ENCODE measurements at regions not wholly inside any gene's neighbourhood (a gene's known extent, or its start where the extent isn't known, plus 50 kb on each side); places are given as distances from the start of the nearest gene placed in this dataset.

GRCh38 chr12:61750604-61751003, 509.6 kb upstream of the USP15 start:
- peak; percentile 52 for DNase-seq
- no peaks in the 10 kb centered on the region for H3K4me1 ChIP-seq (ENCODE audit: control insufficient read depth, insufficient read depth, low read length)

DNA sequence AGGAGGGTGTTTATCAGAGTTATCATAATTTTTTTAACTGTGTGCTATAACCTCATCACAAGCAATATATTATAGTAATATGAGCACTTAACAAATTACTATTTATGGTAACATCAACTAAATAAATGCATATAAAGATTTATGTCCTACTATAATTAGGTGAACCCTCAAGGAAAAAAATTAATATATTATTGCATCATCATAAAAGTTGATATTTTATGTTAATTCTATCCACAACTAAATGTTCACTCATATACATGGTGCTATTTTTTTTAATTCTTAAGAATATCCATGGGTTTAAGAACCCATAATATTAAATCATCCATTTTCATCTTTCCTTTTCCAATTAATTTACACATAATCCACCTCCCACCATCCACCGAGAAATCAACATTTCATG, 506.0 kb upstream of the USP15 start:
- H3K9me3 ChIP-seq (replicated peaks; ENCODE audit: control insufficient read depth, low read depth, low read length): no peaks in the 10 kb centered on the region
- WGBS (ENCODE audit: insufficient coverage): no CpG with 5 or more reads among the region's 1 CpG
- no peaks in the 10 kb centered on the region for H3K36me3 ChIP-seq (ENCODE audit: control insufficient read depth, insufficient read depth, low read length)
- DNase-seq: no peak
- no peak overlapping the region for H3K27ac ChIP-seq (ENCODE audit: low read length)
- no peaks in the 10 kb centered on the region for H3K27me3 ChIP-seq (ENCODE audit: control insufficient read depth, insufficient read depth, low read length)
- no peaks in the 10 kb centered on the region for H3K4me1 ChIP-seq (ENCODE audit: control insufficient read depth, insufficient read depth, low read length)
- H3K4me3 ChIP-seq (ENCODE audit: low read length): no peak overlapping the region

More at GRCh38 chr12:61750604-61751003, 509.6 kb upstream of the USP15 start:
- 50% methylated on average over 1 of the region's 1 CpG for WGBS (ENCODE audit: insufficient coverage)
- no peak overlapping the region for H3K4me3 ChIP-seq (ENCODE audit: low read length)
- H3K27ac ChIP-seq (ENCODE audit: low read length): no peak overlapping the region
- H3K9me3 ChIP-seq (replicated peaks; ENCODE audit: control insufficient read depth, low read depth, low read length): no peaks in the 10 kb centered on the region
- H3K27me3 ChIP-seq (ENCODE audit: control insufficient read depth, insufficient read depth, low read length): no peaks in the 10 kb centered on the region
- H3K36me3 ChIP-seq (ENCODE audit: control insufficient read depth, insufficient read depth, low read length): no peaks in the 10 kb centered on the region

- Histone ChIP-seq H3K9me3 (replicated peaks; ENCODE audit: control insufficient read depth, low read depth, low read length) (no peaks in the 10 kb centered on the region), H3K36me3 (ENCODE audit: control insufficient read depth, insufficient read depth, low read length) (no peaks in the 10 kb centered on the region), H3K27me3 (ENCODE audit: control insufficient read depth, insufficient read depth, low read length) (no peaks in the 10 kb centered on the region), H3K27ac (ENCODE audit: low read length) (no peak overlapping the region), H3K4me1 (ENCODE audit: control insufficient read depth, insufficient read depth, low read length) (no peaks in the 10 kb centered on the region), H3K4me3 (ENCODE audit: low read length) (no peak overlapping the region)
- no peak for DNase-seq
- WGBS (ENCODE audit: insufficient coverage): 52% methylated on average over 2 of the region's 5 CpGs
Measured at GRCh38 chr12:61757831-61758505, 502.2 kb upstream of the USP15 start.

DNA sequence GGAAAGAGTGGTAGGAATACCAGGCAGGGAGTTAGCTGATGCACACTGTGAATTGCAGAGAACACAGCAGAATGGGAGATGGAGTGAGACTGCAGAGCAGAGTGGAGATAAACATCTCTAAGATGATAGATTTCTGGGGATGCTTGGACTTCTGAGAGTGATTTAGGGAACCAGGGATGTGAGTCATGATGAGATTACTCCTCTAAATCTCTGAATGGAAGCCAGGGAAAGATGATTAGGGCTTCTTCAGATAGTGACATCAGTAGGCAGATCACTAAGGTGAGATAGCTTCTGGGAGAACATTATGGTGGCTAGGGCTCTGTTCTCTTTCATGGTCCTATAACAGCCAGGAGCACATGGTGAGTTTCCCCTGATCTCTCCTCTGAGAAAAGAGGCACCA, 501.5 kb upstream of the USP15 start:
- no peak for DNase-seq
- H3K27ac ChIP-seq (ENCODE audit: low read length): no peak overlapping the region

DNA sequence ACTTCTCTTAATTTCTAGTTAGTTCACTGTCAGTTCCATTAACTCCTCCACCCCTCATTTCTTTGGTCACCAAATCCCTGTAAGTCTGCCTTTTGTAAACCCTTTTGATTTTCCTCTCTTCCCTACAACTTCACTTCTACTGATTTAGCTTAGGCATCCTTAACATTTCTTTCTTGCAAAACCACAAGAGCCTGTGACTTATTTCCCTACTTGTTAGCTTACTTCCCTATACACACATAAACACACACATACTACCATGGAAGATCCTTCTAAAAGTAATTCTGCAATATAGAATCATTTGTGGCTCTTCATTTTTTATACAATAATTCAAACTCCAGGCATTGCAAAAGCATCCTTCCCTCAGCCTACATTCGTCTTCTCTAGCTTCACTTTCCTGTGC, 494.3 kb upstream of the USP15 start:
- WGBS (ENCODE audit: insufficient coverage): 55% methylated on average over 1 of the region's 1 CpG
- Histone ChIP-seq H3K27me3 (ENCODE audit: control insufficient read depth, insufficient read depth, low read length) (no peaks in the 10 kb centered on the region), H3K36me3 (ENCODE audit: control insufficient read depth, insufficient read depth, low read length) (no peaks in the 10 kb centered on the region), H3K9me3 (replicated peaks; ENCODE audit: control insufficient read depth, low read depth, low read length) (no peaks in the 10 kb centered on the region), H3K27ac (ENCODE audit: low read length) (no peak overlapping the region), H3K4me1 (ENCODE audit: control insufficient read depth, insufficient read depth, low read length) (no peaks in the 10 kb centered on the region), H3K4me3 (ENCODE audit: low read length) (no peak overlapping the region)
- DNase-seq: no peak

More for the DNA sequence above, 501.5 kb upstream of the USP15 start:
- no peaks in the 10 kb centered on the region for H3K4me1 ChIP-seq (ENCODE audit: control insufficient read depth, insufficient read depth, low read length)
- H3K9me3 ChIP-seq (replicated peaks; ENCODE audit: control insufficient read depth, low read depth, low read length): no peaks in the 10 kb centered on the region
- H3K4me3 ChIP-seq (ENCODE audit: low read length): no peak overlapping the region
- H3K36me3 ChIP-seq (ENCODE audit: control insufficient read depth, insufficient read depth, low read length): no peaks in the 10 kb centered on the region
- H3K27me3 ChIP-seq (ENCODE audit: control insufficient read depth, insufficient read depth, low read length): no peaks in the 10 kb centered on the region

GRCh38 chr12:61780435-61780834, 479.8 kb upstream of the USP15 start:
- Histone ChIP-seq H3K4me3 (ENCODE audit: low read length) (no peak overlapping the region), H3K27me3 (ENCODE audit: control insufficient read depth, insufficient read depth, low read length) (no peaks in the 10 kb centered on the region), H3K27ac (ENCODE audit: low read length) (no peak overlapping the region), H3K36me3 (ENCODE audit: control insufficient read depth, insufficient read depth, low read length) (no peaks in the 10 kb centered on the region), H3K9me3 (replicated peaks; ENCODE audit: control insufficient read depth, low read depth, low read length) (no peaks in the 10 kb centered on the region), H3K4me1 (ENCODE audit: control insufficient read depth, insufficient read depth, low read length) (no peaks in the 10 kb centered on the region)
- DNase-seq: no peak
- WGBS (ENCODE audit: insufficient coverage): 60% methylated on average over 1 of the region's 1 CpG

DNA sequence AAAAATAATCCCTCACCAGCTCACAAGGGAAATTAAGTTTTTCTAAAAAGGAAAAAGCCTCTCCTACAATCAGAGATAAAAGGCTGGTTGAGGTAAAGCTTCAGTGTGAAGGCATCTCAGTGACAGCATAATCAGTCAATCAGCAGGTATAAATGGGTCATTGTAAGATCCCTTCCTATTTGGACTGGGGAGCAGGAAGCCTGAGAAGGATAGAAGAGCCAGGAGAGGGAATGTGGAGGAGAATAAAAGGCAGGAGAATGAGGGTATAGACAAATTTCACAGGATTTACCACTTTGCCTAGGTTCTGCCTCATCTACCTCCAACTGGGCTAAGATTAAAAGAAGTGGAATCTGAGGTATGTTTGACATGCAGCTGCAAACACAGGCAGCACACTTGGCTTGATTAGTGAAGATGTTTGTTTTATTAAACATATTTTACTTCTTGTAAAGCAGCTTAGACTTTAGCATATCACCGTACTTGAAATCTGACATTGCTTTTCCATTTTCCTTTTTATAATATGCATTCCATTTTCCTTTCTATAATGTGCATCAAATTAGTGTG, 479.1 kb upstream of the USP15 start:
- no peak overlapping the region for H3K27ac ChIP-seq (ENCODE audit: low read length)
- no peaks in the 10 kb centered on the region for H3K27me3 ChIP-seq (ENCODE audit: control insufficient read depth, insufficient read depth, low read length)
- H3K4me1 ChIP-seq (ENCODE audit: control insufficient read depth, insufficient read depth, low read length): no peaks in the 10 kb centered on the region
- no peak for DNase-seq
- no peak overlapping the region for H3K4me3 ChIP-seq (ENCODE audit: low read length)
- no peaks in the 10 kb centered on the region for H3K36me3 ChIP-seq (ENCODE audit: control insufficient read depth, insufficient read depth, low read length)
- no peaks in the 10 kb centered on the region for H3K9me3 ChIP-seq (replicated peaks; ENCODE audit: control insufficient read depth, low read depth, low read length)
- WGBS (ENCODE audit: insufficient coverage): no CpG with 5 or more reads among the region's 1 CpG

DNA sequence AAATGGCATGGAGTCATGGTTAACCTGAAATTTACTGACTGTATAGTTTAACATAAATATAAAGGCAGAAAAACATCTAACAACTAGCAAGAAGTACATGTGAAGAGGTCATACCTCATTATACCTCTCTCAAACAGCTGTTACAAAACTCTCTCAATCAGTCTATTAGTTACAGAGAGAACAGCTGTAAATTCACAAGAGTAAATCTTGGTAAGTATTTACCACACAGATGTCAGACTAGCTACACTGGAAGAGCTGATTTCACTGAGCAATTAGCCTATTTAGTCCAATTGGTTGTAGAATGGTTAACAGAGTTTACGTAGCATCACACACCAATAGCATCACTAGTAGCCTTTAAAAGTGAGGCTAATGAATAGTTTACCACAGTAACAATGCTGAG, 463.4 kb upstream of the USP15 start:
- H3K9me3 ChIP-seq (replicated peaks; ENCODE audit: control insufficient read depth, low read depth, low read length): no peaks in the 10 kb centered on the region
- DNase-seq: no peak
- peaks cover 3% of the 10 kb centered on the region for H3K4me1 ChIP-seq (ENCODE audit: control insufficient read depth, insufficient read depth, low read length)
- no peaks in the 10 kb centered on the region for H3K36me3 ChIP-seq (ENCODE audit: control insufficient read depth, insufficient read depth, low read length)
- no CpG with 5 or more reads among the region's 1 CpG for WGBS (ENCODE audit: insufficient coverage)
- H3K27me3 ChIP-seq (ENCODE audit: control insufficient read depth, insufficient read depth, low read length): no peaks in the 10 kb centered on the region
- no peak overlapping the region for H3K27ac ChIP-seq (ENCODE audit: low read length)
- H3K4me3 ChIP-seq (ENCODE audit: low read length): no peak overlapping the region

DNA sequence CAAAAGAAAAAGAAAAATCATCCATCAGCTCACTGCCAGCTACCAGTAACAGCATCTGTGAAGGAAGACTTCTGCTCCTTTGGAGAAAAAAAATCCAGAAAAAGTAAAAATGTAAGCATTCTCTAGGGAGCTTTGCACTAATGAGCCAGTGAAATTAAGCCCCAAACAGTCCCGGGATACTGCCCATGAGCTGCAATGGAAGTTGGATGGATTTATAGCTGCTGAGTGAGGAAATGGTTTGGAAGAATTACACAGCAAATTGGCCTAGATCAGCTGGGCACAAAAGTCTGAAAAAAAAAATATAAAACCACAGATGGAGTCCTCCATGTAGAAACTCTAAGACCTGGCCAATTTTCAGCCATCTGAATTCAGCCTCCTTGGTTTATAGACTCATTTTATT, 462.9 kb upstream of the USP15 start:
- Histone ChIP-seq H3K36me3 (ENCODE audit: control insufficient read depth, insufficient read depth, low read length) (no peaks in the 10 kb centered on the region), H3K4me1 (ENCODE audit: control insufficient read depth, insufficient read depth, low read length) (peaks cover 3% of the 10 kb centered on the region), H3K9me3 (replicated peaks; ENCODE audit: control insufficient read depth, low read depth, low read length) (no peaks in the 10 kb centered on the region), H3K4me3 (ENCODE audit: low read length) (no peak overlapping the region), H3K27me3 (ENCODE audit: control insufficient read depth, insufficient read depth, low read length) (no peaks in the 10 kb centered on the region), H3K27ac (ENCODE audit: low read length) (no peak overlapping the region)
- no peak for DNase-seq
- WGBS (ENCODE audit: insufficient coverage): 14% methylated on average over 1 of the region's 1 CpG

DNA sequence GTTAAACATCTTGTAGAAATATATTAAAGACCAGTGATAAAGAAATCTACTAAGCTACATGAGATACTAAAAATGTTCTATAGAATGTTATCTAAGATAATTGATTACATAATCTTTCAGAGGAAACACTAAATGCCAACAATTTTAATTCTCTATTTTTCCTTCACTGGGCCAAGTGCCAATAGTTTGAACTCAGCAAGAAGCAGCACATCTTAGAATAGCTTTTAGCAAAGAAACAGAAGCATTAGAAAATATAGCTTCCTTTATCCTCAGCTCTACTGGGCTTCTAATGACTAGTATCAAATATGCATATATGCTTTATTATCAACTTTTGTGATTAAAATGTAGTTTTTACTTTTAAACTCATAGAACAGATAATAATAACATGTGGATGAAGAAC, 461.4 kb upstream of the USP15 start:
- DNase-seq: no peak
- no peaks in the 10 kb centered on the region for H3K9me3 ChIP-seq (replicated peaks; ENCODE audit: control insufficient read depth, low read depth, low read length)
- no peaks in the 10 kb centered on the region for H3K36me3 ChIP-seq (ENCODE audit: control insufficient read depth, insufficient read depth, low read length)
- no peaks in the 10 kb centered on the region for H3K27me3 ChIP-seq (ENCODE audit: control insufficient read depth, insufficient read depth, low read length)
- peaks cover 3% of the 10 kb centered on the region for H3K4me1 ChIP-seq (ENCODE audit: control insufficient read depth, insufficient read depth, low read length)
- H3K4me3 ChIP-seq (ENCODE audit: low read length): no peak overlapping the region
- H3K27ac ChIP-seq (ENCODE audit: low read length): no peak overlapping the region

- no peaks in the 10 kb centered on the region for H3K27me3 ChIP-seq (ENCODE audit: control insufficient read depth, insufficient read depth, low read length)
- H3K4me3 ChIP-seq (ENCODE audit: low read length): no peak overlapping the region
- H3K27ac ChIP-seq (ENCODE audit: low read length): no peak overlapping the region
- DNase-seq: no peak
- H3K9me3 ChIP-seq (replicated peaks; ENCODE audit: control insufficient read depth, low read depth, low read length): no peaks in the 10 kb centered on the region
- no peaks in the 10 kb centered on the region for H3K4me1 ChIP-seq (ENCODE audit: control insufficient read depth, insufficient read depth, low read length)
- no peaks in the 10 kb centered on the region for H3K36me3 ChIP-seq (ENCODE audit: control insufficient read depth, insufficient read depth, low read length)
Measured at GRCh38 chr12:61804301-61804700, 455.9 kb upstream of the USP15 start.

Measured in muscle of leg (tissue), 3 donors.